GM12864 (cell line): ENCODE measurements at regions not wholly inside any gene's neighbourhood (a gene's known extent, or its start where the extent isn't known, plus 50 kb on each side); places are given as distances from the start of the nearest gene placed in this dataset.

ENCODE experiments used
- DNase-seq: peaks from one replicate; pipeline ENCODE4 v3.0.0-alpha.2; 2011; ENCODE audit warnings: low read depth
- H3K4me3 ChIP-seq: 2 replicates; pipeline ENCODE4 v1.5.1; 2011; ENCODE audit warnings: mild to moderate bottlenecking, low read depth, low read length, control low read depth
- TF ChIP-seq, protein P1 (sequence below): IDR thresholded peaks from 2 replicates; pipeline ENCODE4 v1.5.1; 2011; ENCODE audit warnings: low read depth, mild to moderate bottlenecking, moderate library complexity, low read length, control low read depth, inconsistent platforms; ENCODE audit errors: missing control alignments

- H3K4me3 ChIP-seq = no peak overlapping the region
- DNase-seq = no peak
- TF ChIP-seq, protein P1, sequence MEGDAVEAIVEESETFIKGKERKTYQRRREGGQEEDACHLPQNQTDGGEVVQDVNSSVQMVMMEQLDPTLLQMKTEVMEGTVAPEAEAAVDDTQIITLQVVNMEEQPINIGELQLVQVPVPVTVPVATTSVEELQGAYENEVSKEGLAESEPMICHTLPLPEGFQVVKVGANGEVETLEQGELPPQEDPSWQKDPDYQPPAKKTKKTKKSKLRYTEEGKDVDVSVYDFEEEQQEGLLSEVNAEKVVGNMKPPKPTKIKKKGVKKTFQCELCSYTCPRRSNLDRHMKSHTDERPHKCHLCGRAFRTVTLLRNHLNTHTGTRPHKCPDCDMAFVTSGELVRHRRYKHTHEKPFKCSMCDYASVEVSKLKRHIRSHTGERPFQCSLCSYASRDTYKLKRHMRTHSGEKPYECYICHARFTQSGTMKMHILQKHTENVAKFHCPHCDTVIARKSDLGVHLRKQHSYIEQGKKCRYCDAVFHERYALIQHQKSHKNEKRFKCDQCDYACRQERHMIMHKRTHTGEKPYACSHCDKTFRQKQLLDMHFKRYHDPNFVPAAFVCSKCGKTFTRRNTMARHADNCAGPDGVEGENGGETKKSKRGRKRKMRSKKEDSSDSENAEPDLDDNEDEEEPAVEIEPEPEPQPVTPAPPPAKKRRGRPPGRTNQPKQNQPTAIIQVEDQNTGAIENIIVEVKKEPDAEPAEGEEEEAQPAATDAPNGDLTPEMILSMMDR = no peak
Observed at GRCh38 chr4:135670548-135670947, 1469.0 kb upstream of the PABPC4L start.
